ENCODE measurements at regions not wholly inside any gene's neighbourhood (a gene's known extent, or its start where the extent isn't known, plus 50 kb on each side); places are given as distances from the start of the nearest gene placed in this dataset.

DNA sequence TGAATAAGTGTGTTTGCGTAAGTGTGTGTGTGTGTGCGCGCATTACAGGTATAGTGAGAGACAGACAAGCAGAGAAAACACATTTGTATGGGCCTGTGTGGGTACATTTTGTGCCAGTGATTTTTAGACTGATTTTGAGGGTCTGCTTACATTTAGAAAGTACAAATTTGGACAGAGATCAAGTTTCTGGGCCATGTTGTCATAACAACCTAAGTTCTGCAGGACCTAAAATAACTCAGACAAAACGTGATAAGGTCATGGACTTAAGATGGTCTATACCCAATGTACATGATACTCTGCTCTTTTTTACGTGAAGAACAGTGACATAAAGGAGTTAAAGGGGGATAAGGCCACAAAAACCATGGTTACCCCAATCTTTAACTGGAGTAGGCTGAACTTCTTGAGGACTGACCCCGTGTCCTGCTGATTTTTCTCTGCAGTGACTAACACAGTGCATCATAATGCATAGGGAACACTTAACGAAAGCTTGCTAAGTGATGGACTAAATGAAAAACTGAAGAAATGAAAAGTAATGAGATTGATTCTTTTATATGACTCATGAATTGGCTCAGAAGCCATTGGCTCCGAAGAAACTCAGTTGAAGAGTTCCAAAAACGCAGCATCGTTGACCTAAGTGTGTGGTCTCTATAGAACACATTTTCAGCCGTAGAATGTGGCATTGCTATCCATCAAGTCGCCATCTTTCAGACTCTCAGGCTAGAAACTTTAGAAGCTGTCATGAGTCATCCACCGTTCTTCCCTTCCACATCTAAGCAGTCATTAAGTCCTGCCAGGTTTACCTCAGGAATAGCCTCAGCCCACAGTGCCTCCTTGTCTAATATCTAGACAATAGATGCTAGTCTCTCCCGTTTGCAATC is 61.6 kb upstream of the NCOA1 start:
- TF ChIP-seq, protein P1, sequence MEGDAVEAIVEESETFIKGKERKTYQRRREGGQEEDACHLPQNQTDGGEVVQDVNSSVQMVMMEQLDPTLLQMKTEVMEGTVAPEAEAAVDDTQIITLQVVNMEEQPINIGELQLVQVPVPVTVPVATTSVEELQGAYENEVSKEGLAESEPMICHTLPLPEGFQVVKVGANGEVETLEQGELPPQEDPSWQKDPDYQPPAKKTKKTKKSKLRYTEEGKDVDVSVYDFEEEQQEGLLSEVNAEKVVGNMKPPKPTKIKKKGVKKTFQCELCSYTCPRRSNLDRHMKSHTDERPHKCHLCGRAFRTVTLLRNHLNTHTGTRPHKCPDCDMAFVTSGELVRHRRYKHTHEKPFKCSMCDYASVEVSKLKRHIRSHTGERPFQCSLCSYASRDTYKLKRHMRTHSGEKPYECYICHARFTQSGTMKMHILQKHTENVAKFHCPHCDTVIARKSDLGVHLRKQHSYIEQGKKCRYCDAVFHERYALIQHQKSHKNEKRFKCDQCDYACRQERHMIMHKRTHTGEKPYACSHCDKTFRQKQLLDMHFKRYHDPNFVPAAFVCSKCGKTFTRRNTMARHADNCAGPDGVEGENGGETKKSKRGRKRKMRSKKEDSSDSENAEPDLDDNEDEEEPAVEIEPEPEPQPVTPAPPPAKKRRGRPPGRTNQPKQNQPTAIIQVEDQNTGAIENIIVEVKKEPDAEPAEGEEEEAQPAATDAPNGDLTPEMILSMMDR (conservative IDR thresholded peaks at IDR 0.05): no peak

DNA sequence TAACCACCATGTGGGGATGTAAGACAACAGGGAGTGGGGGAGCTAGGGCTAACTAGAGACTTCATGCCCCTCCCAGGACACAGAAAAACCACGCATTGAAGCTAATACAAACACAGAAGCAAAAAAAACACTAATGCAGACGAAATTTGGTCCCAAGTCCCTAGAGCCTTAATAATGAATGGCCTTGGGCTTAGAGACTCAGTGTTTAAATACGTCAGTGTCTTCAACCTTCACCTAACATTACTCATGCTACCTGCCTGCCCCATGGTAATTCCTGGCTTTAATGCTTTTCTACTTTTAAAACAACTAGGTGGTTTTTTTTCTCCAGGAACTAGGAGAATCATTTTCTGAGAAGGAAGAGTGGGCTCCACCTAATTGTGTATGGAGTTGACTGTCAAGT is 64.1 kb upstream of the ITSN2 start:
- no peak overlapping the region for H3K27ac ChIP-seq
- TF ChIP-seq, protein P1 (conservative IDR thresholded peaks at IDR 0.05): no peak

More for the DNA sequence above, 61.6 kb upstream of the NCOA1 start:
- no peak overlapping the region for H3K27ac ChIP-seq

DNA sequence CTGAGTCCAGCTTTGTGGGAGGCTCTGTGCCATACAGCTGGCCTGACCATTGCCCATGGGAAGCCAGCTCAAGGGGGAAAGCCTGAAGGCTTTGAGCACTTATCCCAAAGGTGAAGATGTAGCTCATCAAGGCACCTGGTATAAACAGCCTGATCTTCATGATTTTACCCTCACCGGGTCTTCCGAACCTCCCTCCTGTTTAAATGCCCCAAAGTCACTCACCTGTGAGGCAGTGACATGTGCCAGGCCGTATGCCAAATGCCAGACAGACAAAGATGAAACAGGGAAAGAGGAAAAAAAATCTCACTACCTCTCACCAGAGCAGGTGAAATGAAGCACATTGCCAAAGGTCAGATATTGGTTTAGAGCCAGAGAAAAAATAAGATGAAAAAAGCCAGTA is 62.8 kb upstream of the ITSN2 start:
- no peak overlapping the region for H3K27ac ChIP-seq
- TF ChIP-seq, protein P1 (conservative IDR thresholded peaks at IDR 0.05): no peak

DNA sequence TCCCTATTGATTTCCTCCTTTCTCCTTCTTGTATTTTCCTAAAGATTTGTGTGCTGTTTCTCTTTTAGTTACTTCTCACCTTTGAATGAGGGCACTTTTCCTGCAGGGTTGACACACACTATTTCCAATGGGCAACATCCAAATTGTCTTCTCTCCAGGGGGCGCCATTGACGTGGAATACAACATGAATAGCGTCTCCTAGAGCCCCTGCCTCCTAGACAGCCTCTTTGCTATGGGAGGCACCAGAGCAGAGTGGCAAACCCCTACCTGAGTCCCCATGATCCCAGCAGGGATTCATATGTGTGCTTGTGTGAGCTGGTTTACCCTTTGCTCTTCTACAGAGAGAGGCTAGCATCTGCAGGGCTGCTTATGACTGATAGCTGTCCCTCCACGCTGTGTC is 61.3 kb upstream of the ITSN2 start:
- H3K27ac ChIP-seq: no peak overlapping the region
- TF ChIP-seq, protein P1 (conservative IDR thresholded peaks at IDR 0.05): peak; percentile 66

DNA sequence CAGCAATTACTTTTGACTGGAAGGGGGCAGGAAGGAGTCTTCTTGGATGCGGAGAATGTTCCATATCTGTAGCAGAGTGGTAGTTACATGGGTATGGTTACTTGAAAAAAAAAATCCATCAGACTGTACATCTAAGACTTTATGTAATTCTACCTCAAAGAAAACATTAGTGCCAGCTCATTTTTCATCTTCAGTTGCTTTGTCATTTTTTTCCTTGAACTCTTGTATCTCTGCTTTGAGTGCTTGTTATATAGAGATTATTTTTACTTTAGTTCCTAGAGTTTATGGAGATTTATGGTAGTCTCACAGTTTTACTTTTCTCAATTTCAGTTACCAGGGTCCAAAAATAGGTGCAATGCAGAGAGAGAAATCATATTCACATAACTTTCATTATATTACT is 60.0 kb upstream of the ITSN2 start:
- TF ChIP-seq, protein P1 (conservative IDR thresholded peaks at IDR 0.05): no peak
- H3K27ac ChIP-seq: no peak overlapping the region

DNA sequence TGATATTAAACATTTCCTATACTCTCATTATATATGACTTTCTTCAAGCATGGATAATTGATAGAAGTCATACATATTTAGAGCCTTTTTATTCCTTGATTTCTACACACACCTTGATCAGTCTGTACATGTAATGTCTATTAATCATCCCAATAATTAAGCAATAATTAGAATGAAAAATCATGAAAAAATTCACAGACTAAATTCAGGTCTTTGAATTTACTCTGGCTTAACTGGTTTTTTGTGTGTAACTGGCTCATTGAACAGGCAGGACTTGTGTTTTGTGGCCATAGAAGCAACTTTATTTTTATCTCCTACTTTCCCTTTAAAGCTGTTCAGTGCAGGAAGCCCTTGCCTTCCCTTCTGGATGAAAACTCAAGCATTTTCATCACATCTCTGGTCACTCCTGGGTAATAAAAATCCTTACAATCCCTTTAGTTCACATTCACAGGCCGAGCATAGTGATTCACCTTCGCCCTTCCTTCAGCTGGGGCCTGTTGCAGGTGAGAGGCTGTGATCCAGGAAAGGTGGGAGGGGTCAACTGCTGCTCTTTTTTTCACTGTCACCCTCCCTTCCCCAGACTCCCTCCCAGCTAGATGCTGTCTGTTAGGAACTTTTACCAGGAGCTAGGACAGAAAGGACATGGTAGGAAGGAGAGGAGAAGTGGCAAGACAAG is 58.0 kb upstream of the ITSN2 start:
- no peak overlapping the region for H3K27ac ChIP-seq
- TF ChIP-seq, protein P1 (conservative IDR thresholded peaks at IDR 0.05): no peak

DNA sequence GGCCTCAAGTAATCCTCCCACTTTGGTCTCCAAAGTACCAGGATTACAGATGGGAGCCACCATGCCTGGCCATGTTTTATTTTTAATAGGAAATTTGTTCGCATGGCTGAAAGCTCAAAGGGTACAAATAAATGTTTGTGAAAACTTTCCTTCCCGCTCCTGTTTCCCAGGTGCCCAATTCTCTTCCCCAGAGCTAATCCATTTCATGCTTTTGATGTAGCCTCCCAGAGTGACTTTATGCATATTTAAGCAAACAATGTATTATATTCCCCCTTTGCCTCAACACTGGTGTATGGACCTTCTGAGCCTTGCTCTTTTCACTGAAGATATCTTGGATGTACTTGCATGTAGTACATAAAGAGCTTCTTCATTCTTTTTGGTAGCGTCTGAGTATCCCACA is 52.5 kb upstream of the ITSN2 start:
- H3K27ac ChIP-seq: no peak overlapping the region
- TF ChIP-seq, protein P1 (conservative IDR thresholded peaks at IDR 0.05): no peak
